ENCODE measurements at regions not wholly inside any gene's neighbourhood (a gene's known extent, or its start where the extent isn't known, plus 50 kb on each side); places are given as distances from the start of the nearest gene placed in this dataset.

GRCh38 chr17:79150799-79151198 lies 76.2 kb downstream of the ENGASE start:
- TF ChIP-seq RAD21 (IDR thresholded peaks at IDR 0.05; ENCODE audit: low read depth) = no peak
- TF ChIP-seq ZBTB33 (IDR thresholded peaks at IDR 0.05; ENCODE audit: extremely low read depth, insufficient replicate concordance, low read length) = no peak
- no peak for TF ChIP-seq JUND (IDR thresholded peaks at IDR 0.05)
- TF ChIP-seq EZH2phosphoT487 (IDR thresholded peaks at IDR 0.05; ENCODE audit: borderline replicate concordance) = no peak
- TF ChIP-seq SIN3A (IDR thresholded peaks at IDR 0.05; ENCODE audit: low read depth) = no peak
- TF ChIP-seq TCF7L2 (IDR thresholded peaks at IDR 0.05; ENCODE audit: borderline replicate concordance, extremely low read depth, insufficient read depth, insufficient read length) = no peak
- no peak for TF ChIP-seq MAX (IDR thresholded peaks at IDR 0.05)
- TF ChIP-seq FOSL1 (IDR thresholded peaks at IDR 0.05; ENCODE audit: low read depth) = no peak
- TF ChIP-seq CBX3 (IDR thresholded peaks at IDR 0.05; ENCODE audit: low read depth) = no peak
- no peak for TF ChIP-seq CTCF (IDR thresholded peaks at IDR 0.05 in 2 of 3, conservative IDR thresholded peaks at IDR 0.05 in 1 of 3; ENCODE audit: borderline replicate concordance in 1 of 3, insufficient read depth in 1 of 3, low read depth in 2 of 3, low read length in 2 of 3)
- no peak for TF ChIP-seq REST (IDR thresholded peaks at IDR 0.05; ENCODE audit: low read depth)
- TF ChIP-seq EZH2 (IDR thresholded peaks at IDR 0.05) = no peak
- no peak for TF ChIP-seq ELF1 (IDR thresholded peaks at IDR 0.05; ENCODE audit: borderline replicate concordance, low read depth)
- TF ChIP-seq EGR1 (IDR thresholded peaks at IDR 0.05; ENCODE audit: low read depth) = no peak
- TF ChIP-seq ZNF274 (IDR thresholded peaks at IDR 0.05; ENCODE audit: low read depth, low read length) = no peak
- no peak for TF ChIP-seq YY1 (IDR thresholded peaks at IDR 0.05; ENCODE audit: extremely low read depth, insufficient replicate concordance, low read depth, low read length)
- no peak for TF ChIP-seq SP1 (IDR thresholded peaks at IDR 0.05; ENCODE audit: low read depth)
- no peak for TF ChIP-seq POLR2AphosphoS5 (IDR thresholded peaks at IDR 0.05; ENCODE audit: low read depth, low read length)
- no peak for TF ChIP-seq SRF (IDR thresholded peaks at IDR 0.05; ENCODE audit: low read depth)
- no peak for TF ChIP-seq ATF3 (IDR thresholded peaks at IDR 0.05)
- Histone ChIP-seq H3K4me2 (ENCODE audit: low read length) (no peak overlapping the region), H3K27ac (ENCODE audit: low read depth, low read length) (no peak overlapping the region), H3K9me2 (ENCODE audit: insufficient read depth) (no peaks in the 10 kb centered on the region), H3K36me3 (ENCODE audit: control insufficient read depth in 1 of 2, insufficient read depth in 2 of 2, low read length in 2 of 2) (no peaks in the 10 kb centered on the region), H2AFZ (ENCODE audit: low read depth, low read length, poor library complexity, severe bottlenecking) (no peak overlapping the region), H3K79me2 (ENCODE audit: insufficient read depth, low read length) (no peaks in the 10 kb centered on the region), H3K27me3 (ENCODE audit: insufficient read depth, low read length) (no peaks in the 10 kb centered on the region), H3K4me3 (replicated peaks in 1 of 2; ENCODE audit: low read depth in 1 of 2, low read length in 2 of 2) (no peak overlapping the region), H4K20me1 (ENCODE audit: insufficient read depth) (no peaks in the 10 kb centered on the region), H3K9me3 (ENCODE audit: control insufficient read depth in 1 of 2, insufficient read depth in 1 of 2, low read depth in 1 of 2, low read length in 2 of 2) (no peaks in the 10 kb centered on the region), H3K9ac (ENCODE audit: low read length) (no peak overlapping the region), H3K4me1 (ENCODE audit: control insufficient read depth in 1 of 2, insufficient read depth in 2 of 2, low read length in 2 of 2) (no peaks in the 10 kb centered on the region)
- ChIA-PET RAD21 (ENCODE audit: low non-redundant PET in 1 of 2, low total read pairs in 2 of 2, uncharacterized antibody in 2 of 2, unreplicated experiment in 2 of 2) (no interaction called here), POLR2A (interaction anchor here (0.6 kb wide), 1 partner anchor 406 kb away, joined by 3 read pairs; no protein-coding TSS in a partner anchor), CTCF (no interaction called here)
- no TSS peak for BruUV-seq (replicated peaks)
- DNase-seq (ENCODE audit: low read depth, low spot score) (no peak), ATAC-seq (no peak)
- intact Hi-C loops (cut with micrococcal nuclease) = no loop called here
